22Rv1 (cell line): ENCODE measurements at regions not wholly inside any gene's neighbourhood (a gene's known extent, or its start where the extent isn't known, plus 50 kb on each side); places are given as distances from the start of the nearest gene placed in this dataset.
A peak's percentile ranks its signal among the peaks of the same experiment; 100 is the strongest.

Experiments used
- H3K27ac ChIP-seq: fragments of 450-650 bp; 2 replicates; pipeline ENCODE4 v1.5.1; 2017
- ZFX ChIP-seq: fragments of 450-650 bp; IDR thresholded peaks from 2 replicates; pipeline ENCODE4 v1.6.1; 2017; ENCODE audit warnings: antibody characterized with exemption, borderline replicate concordance
- TF ChIP-seq, protein P1 (sequence below): fragments of 450-650 bp; IDR thresholded peaks from 2 replicates; pipeline ENCODE4 v1.5.1; 2017; ENCODE audit warnings: mild to moderate bottlenecking

DNA sequence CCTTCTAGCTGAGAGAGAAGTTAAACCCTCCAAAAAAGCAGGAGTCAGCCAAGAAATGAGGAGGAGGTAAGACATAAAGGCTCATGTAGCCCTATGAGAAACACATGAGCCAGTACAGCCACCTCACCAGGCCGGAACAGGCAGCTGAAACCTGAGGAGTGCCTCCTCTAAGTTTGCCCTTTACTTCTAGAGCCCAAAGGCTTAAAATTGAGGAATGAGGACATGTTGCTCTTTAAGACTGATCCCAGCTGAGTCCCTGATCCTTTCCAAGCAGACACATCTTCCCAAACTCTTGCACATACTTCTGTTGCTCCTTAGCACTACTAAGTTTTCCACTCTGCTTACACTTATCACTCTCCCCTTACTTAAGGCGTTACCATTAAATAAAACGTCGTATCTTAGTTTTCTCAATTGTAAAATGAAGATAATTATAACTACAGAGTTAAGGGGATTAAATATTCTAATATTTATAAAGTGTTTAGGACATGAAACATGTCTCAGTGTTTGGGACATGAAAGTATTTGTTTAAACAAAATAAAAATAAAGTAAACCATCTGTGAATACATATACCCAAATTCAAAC is 124.0 kb downstream of the OGFRL1 start:
- peak overlapping the region; percentile 53 for H3K27ac ChIP-seq
- TF ChIP-seq, protein P1, sequence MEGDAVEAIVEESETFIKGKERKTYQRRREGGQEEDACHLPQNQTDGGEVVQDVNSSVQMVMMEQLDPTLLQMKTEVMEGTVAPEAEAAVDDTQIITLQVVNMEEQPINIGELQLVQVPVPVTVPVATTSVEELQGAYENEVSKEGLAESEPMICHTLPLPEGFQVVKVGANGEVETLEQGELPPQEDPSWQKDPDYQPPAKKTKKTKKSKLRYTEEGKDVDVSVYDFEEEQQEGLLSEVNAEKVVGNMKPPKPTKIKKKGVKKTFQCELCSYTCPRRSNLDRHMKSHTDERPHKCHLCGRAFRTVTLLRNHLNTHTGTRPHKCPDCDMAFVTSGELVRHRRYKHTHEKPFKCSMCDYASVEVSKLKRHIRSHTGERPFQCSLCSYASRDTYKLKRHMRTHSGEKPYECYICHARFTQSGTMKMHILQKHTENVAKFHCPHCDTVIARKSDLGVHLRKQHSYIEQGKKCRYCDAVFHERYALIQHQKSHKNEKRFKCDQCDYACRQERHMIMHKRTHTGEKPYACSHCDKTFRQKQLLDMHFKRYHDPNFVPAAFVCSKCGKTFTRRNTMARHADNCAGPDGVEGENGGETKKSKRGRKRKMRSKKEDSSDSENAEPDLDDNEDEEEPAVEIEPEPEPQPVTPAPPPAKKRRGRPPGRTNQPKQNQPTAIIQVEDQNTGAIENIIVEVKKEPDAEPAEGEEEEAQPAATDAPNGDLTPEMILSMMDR: no peak
- TF ChIP-seq ZFX: no peak

DNA sequence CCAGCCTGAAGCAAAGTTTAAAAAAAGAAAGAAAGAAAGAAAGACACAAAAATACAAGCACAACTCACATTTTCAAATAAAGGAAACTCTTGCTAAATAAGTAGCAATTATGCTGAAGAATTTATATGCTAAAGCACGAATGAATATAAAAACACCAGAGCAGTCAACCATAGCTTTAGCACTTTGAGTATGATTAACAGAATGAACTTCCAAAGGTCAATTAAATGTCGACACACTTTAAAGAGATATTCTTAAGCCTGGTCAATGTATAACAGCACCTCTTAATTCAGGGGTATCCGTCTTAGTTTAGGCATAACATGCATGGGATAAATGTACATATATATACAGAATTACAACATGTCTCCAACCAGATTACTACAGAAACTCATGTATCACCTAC is 125.9 kb downstream of the OGFRL1 start:
- H3K27ac ChIP-seq: no peak overlapping the region
- no peak for TF ChIP-seq ZFX
- TF ChIP-seq, protein P1: no peak

DNA sequence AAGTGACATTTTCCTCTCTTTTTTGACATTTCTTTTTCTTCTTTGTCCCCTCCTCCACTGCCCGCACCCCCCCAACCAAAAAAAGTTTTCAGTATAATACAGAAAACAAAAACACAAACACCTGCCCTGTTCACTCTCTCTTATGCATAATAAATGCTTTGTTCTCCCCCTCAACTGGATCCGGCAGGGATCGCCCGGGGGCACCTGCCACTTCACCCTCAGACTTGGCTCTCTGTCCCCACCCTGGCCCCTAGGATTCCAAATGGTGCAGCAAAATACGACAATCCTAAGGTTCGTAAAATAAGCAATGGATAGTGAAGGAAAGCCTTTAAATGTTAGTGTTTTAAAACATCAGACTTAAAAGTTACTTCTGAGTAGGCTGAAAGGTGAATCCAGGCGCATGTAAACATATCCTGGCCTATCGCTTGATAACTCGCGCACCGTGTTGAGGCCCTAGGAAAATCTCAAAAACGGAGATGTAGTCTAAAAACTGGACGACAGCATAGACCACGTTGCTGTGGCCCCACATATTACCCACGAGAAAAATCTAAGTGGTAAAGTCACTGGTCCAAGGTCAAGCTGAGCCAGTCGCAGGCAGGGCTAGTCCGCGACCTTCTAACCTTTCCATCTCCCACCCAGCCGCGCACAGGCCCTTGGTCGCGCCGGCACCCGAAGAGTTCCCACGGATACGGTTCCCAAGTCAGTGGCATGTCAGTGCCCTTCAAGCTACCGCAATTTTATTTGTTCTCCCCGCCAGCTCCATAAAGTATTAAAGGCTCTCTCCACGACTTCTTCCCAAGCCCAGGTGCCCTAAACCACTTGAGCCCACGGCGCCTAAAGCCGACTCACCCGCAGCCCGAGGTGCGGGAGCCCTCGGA is 130.8 kb downstream of the OGFRL1 start:
- no peak for TF ChIP-seq ZFX
- TF ChIP-seq, protein P1: no peak
- peak overlapping the region; percentile 75 for H3K27ac ChIP-seq

DNA sequence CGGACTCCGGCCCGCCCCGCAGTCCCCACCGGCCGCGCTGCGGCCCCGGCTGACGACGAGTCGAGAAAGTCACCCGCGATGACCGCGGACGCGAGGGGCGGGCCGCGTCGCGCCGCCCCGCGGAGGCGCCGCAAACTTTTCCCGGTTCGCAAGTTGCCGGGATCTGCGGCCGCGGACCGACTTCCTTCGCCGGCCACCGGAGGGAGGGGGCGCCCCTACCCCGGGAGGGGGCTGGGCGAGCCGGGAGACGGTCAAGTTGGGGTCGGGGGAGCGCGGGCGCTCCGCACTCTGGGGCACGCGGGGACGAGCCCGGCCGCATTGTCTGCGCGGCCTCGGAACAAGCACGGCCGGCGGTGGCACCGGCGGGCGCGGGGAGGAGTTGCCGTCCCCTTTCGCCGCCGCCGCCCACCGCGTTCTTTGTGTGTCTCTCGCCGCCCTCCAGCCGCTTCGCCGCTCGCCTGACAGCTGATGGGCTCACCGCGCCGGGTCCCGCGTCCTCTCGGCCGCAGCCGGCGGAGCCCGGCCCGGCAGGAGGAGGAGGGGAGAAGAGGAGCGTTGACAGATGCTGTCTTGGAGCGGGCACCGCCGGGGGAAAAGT is 131.6 kb downstream of the OGFRL1 start:
- no peak for TF ChIP-seq ZFX
- TF ChIP-seq, protein P1: peak; percentile 50
- H3K27ac ChIP-seq: peak overlapping the region; percentile 75

DNA sequence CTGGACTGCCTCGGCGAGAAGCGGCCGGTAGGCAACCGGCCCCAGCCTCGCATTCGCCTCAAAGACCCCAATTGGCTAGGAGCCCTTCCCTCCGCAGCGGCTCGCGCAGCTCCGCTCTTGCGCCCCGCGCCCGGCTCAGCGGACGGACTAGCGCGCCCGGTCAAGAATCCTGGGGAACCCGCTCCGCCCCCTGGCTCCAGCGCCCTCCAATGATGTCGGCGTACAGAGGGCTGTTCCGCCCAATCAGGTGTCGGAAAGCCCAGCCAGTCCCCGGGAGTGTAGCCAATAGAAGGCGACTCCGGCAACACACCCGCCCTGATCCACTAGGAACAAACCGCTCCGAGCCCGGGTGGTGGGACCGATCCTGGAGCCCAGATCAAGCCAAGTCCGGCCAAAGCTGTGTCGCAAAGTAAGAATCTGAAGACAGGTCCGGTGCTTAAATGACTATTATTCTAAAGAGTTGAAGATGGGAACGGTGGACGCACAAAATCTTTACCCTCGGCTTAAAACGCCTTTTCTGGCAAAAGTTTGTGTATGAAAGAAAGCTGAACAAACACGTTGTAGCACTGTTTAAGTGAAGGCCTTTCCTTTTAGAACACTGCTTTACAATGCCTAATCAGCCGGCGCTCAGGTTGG is 132.2 kb downstream of the OGFRL1 start:
- TF ChIP-seq, protein P1: no peak
- no peak for TF ChIP-seq ZFX
- H3K27ac ChIP-seq: peak overlapping the region; percentile 75

DNA sequence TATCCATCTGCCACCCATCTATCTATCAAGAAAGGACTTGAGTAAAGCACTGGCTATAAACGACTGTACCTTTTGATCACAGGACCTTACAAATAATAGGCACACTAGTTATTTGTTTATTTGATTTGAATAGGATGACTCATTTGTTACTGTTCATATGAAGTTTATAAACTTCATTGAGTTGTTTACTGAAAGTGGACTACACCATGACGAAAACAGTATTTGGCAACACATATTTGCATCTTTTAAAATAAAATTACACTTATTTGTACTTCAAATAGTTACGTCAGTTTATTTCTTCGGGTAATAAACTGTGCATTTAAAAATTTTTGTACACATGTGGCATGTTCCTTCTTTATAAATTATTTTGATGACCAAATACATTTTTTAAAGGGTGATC is 133.0 kb downstream of the OGFRL1 start:
- TF ChIP-seq, protein P1: no peak
- TF ChIP-seq ZFX: no peak
- peak overlapping the region; percentile 75 for H3K27ac ChIP-seq
